ENCODE measurements at regions not wholly inside any gene's neighbourhood (a gene's known extent, or its start where the extent isn't known, plus 50 kb on each side); places are given as distances from the start of the nearest gene placed in this dataset.

DNA sequence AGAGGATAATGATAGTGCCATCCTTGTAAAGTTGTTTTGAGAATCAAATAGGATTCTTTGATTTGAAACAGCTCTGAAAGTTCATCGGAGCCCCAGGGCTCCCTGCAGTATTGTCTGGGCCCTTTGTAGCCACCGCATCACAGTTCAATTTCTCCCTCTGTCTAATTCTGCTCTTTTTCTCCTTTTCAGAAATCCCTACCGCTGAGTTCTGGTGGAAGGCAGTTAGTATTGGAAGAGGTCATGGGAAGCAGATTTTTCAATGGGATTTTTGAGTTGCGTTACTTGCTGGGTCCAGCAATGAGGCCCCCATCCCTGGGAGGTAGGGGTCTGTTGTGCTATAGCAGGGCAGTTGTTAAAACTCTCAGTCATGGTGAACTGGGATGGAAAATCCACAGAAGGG lies 101.0 kb upstream of the DISP3 start:
- Histone ChIP-seq H3K79me2 (ENCODE audit: insufficient read depth) (no peaks in the 10 kb centered on the region), H3F3A (replicated peaks; ENCODE audit: insufficient read depth) (no peaks in the 10 kb centered on the region), H3K9me3 (no peaks in the 10 kb centered on the region), H3K9me2 (no peaks in the 10 kb centered on the region), H3K27me3 (ENCODE audit: insufficient read depth) (no peaks in the 10 kb centered on the region), H3K4me1 (ENCODE audit: control insufficient read depth in 1 of 2, insufficient read depth in 2 of 2, low read depth in 1 of 2, low read length in 1 of 2) (peaks cover 0 to 7% of the 10 kb centered on the region in 2 experiments; a peak in 1 of 4 replicates), H2AFZ (ENCODE audit: low read depth) (no peak overlapping the region), H3K9ac (no peak overlapping the region), H3K4me3 (ENCODE audit: low read depth in 2 of 2, low read length in 1 of 2) (no peak overlapping the region), H3K4me2 (no peak overlapping the region), H4K20me1 (ENCODE audit: insufficient read depth) (no peaks in the 10 kb centered on the region), H3K36me3 (replicated peaks in 1 of 2; ENCODE audit: control insufficient read depth in 1 of 2, insufficient read depth in 2 of 2, low read length in 1 of 2) (no peaks in the 10 kb centered on the region), H3K27ac (ENCODE audit: low read depth in 2 of 2, low read length in 1 of 2) (no peak overlapping the region)
- ChIA-PET CTCF (interaction anchor here (0.8 to 1.1 kb wide), 2 partner anchors 92 to 100 kb away, joined by 3 read pairs; no protein-coding TSS in a partner anchor), POLR2A (no interaction called here)
- WGBS (ENCODE audit: low lambda C conversion rate) = 53% methylated on average over 4 of the region's 4 CpGs
- TF ChIP-seq, protein P1, sequence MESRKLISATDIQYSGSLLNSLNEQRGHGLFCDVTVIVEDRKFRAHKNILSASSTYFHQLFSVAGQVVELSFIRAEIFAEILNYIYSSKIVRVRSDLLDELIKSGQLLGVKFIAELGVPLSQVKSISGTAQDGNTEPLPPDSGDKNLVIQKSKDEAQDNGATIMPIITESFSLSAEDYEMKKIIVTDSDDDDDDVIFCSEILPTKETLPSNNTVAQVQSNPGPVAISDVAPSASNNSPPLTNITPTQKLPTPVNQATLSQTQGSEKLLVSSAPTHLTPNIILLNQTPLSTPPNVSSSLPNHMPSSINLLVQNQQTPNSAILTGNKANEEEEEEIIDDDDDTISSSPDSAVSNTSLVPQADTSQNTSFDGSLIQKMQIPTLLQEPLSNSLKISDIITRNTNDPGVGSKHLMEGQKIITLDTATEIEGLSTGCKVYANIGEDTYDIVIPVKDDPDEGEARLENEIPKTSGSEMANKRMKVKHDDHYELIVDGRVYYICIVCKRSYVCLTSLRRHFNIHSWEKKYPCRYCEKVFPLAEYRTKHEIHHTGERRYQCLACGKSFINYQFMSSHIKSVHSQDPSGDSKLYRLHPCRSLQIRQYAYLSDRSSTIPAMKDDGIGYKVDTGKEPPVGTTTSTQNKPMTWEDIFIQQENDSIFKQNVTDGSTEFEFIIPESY (IDR thresholded peaks at IDR 0.05; ENCODE audit: borderline replicate concordance, low read depth) = no peak
- TF ChIP-seq FOSL2 (IDR thresholded peaks at IDR 0.05; ENCODE audit: borderline replicate concordance, low read depth) = no peak
- no peak for TF ChIP-seq RCOR1 (IDR thresholded peaks at IDR 0.05; ENCODE audit: low read length)
- TF ChIP-seq, protein P2, sequence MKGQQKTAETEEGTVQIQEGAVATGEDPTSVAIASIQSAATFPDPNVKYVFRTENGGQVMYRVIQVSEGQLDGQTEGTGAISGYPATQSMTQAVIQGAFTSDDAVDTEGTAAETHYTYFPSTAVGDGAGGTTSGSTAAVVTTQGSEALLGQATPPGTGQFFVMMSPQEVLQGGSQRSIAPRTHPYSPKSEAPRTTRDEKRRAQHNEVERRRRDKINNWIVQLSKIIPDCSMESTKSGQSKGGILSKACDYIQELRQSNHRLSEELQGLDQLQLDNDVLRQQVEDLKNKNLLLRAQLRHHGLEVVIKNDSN (IDR thresholded peaks at IDR 0.05; ENCODE audit: borderline replicate concordance, low read depth) = no peak
- TF ChIP-seq, protein P3, sequence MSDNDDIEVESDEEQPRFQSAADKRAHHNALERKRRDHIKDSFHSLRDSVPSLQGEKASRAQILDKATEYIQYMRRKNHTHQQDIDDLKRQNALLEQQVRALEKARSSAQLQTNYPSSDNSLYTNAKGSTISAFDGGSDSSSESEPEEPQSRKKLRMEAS (IDR thresholded peaks at IDR 0.05; ENCODE audit: low read depth) = no peak
- TF ChIP-seq ELF1 (IDR thresholded peaks at IDR 0.05) = no peak
- TF ChIP-seq RFX5 (IDR thresholded peaks at IDR 0.05; ENCODE audit: low read length) = no peak
- TF ChIP-seq GABPA (IDR thresholded peaks at IDR 0.05; ENCODE audit: low read depth) = no peak
- no peak for TF ChIP-seq SIN3A (IDR thresholded peaks at IDR 0.05; ENCODE audit: borderline replicate concordance, low read depth, low read length)
- no peak for TF ChIP-seq IRF3 (IDR thresholded peaks at IDR 0.05; ENCODE audit: low read depth, low read length)
- no peak for TF ChIP-seq FOXJ3 (CRISPR knock-in tag; IDR thresholded peaks at IDR 0.05)
- TF ChIP-seq NRF1 (IDR thresholded peaks at IDR 0.05; ENCODE audit: low read depth, low read length) = no peak
- no peak for TF ChIP-seq RAD21 (IDR thresholded peaks at IDR 0.05; ENCODE audit: low read length)
- TF ChIP-seq REST (IDR thresholded peaks at IDR 0.05; ENCODE audit: low read depth, low read length) = no peak
- DNase-seq = no peak
